Kidney (tissue), 13 donors: ENCODE measurements at regions not wholly inside any gene's neighbourhood (a gene's known extent, or its start where the extent isn't known, plus 50 kb on each side); places are given as distances from the start of the nearest gene placed in this dataset.

Source experiments
- DNase-seq, 5 donors: peaks; one replicate each; pipeline ENCODE4 v3.0.0-alpha.2; 2013 to 2020
- FAIRE-seq: peaks from 2 replicates; lab custom pipeline; 2012; peaks lifted over from hg19 to GRCh38; lab: Jason Lieb, UNC
- H3K27ac ChIP-seq, 2 donors: one replicate each; pipeline ENCODE4 v1.7.0; 2013; ENCODE audit warnings: low read depth in 2 of 2, low read length in 2 of 2, inconsistent platforms in 1 of 2
- H3K27me3 ChIP-seq: one replicate; pipeline ENCODE4 v1.7.1; 2013; ENCODE audit warnings: low read length, inconsistent platforms; ENCODE audit not compliant: control insufficient read depth, insufficient read depth
- H3K36me3 ChIP-seq, 3 donors: one replicate each; pipeline versions ENCODE4 v1.7.0 to v1.7.1; 2013; ENCODE audit warnings: low read length in 3 of 3, control low read depth in 1 of 3, inconsistent platforms in 1 of 3; ENCODE audit not compliant: insufficient read depth in 3 of 3, control insufficient read depth in 2 of 3
- H3K4me1 ChIP-seq, 3 donors: one replicate each; pipeline versions ENCODE4 v1.7.0 to v1.7.1; 2013; ENCODE audit warnings: low read length in 3 of 3, inconsistent platforms in 1 of 3, low read depth in 1 of 3; ENCODE audit not compliant: control insufficient read depth in 2 of 3, insufficient read depth in 2 of 3
- H3K4me3 ChIP-seq, 3 donors: one replicate each; pipeline versions ENCODE4 v1.7.0 to v1.8.1; 2013; ENCODE audit warnings: low read length in 3 of 3, control low read depth in 1 of 3, inconsistent platforms in 1 of 3
- H3K9ac ChIP-seq, 3 donors: one replicate each; pipeline versions ENCODE4 v1.7.0 to v1.7.1; 2013; ENCODE audit warnings: low read length in 3 of 3, control low read depth in 1 of 3, inconsistent platforms in 1 of 3
- H3K9me3 ChIP-seq, 3 donors: one replicate each; pipeline versions ENCODE4 v1.7.0 to v1.7.1; 2013; ENCODE audit warnings: low read length in 3 of 3, control low read depth in 1 of 3, inconsistent platforms in 1 of 3; ENCODE audit not compliant: control insufficient read depth in 2 of 3, insufficient read depth in 1 of 3
- intact Hi-C: fragments of 100-400 bp; cut with DNase I; formaldehyde crosslinking; loops from one replicate; pipeline ENCODE4 v1.11.1; 2022
- TF ChIP-seq, protein P1 (sequence below): IDR thresholded peaks from 3 replicates; pipeline ENCODE4 v1.5.1; 2012; ENCODE audit warnings: mild to moderate bottlenecking, moderate library complexity, borderline replicate concordance; ENCODE audit not compliant: insufficient read depth; ENCODE audit errors: extremely low read depth
- donor health status: control.
- donor health status: control.
- donor health status: control.
- donor health status: control.
- donor health status: control.
- donor health status: DM: yes; HTN: yes; CAD: no.
- donor health status: Normal renal cell carcinoma (clear cell type).

DNA sequence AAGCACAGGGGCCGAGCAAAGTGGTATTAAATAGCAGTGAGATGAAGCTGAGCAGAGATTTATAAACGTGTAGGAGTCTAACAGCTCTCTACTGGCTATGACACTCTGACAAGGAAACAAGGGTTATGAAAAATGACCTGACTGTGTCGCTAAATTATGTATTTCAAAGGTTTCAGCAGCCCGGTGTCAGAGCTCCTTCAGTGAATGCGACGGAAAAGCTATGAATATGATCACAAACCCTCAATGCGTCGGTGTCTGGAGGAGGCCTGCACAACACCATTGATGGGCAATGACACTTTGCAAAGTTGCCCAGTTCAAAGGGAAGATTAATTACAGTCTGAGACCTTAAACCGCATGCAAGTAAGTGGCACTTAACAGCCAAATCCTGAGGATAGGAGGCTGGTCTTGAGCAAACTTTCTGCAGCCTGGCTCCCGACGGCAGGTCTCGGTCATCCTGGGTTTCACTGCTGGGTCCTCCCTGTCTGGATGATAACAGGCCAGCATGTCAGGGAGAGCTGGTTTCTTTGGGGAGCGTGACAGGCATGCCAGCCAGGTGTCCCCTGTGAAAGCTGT lies 615.1 kb upstream of the SALL3 start:
- TF ChIP-seq, protein P1, sequence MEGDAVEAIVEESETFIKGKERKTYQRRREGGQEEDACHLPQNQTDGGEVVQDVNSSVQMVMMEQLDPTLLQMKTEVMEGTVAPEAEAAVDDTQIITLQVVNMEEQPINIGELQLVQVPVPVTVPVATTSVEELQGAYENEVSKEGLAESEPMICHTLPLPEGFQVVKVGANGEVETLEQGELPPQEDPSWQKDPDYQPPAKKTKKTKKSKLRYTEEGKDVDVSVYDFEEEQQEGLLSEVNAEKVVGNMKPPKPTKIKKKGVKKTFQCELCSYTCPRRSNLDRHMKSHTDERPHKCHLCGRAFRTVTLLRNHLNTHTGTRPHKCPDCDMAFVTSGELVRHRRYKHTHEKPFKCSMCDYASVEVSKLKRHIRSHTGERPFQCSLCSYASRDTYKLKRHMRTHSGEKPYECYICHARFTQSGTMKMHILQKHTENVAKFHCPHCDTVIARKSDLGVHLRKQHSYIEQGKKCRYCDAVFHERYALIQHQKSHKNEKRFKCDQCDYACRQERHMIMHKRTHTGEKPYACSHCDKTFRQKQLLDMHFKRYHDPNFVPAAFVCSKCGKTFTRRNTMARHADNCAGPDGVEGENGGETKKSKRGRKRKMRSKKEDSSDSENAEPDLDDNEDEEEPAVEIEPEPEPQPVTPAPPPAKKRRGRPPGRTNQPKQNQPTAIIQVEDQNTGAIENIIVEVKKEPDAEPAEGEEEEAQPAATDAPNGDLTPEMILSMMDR: no peak
- FAIRE-seq (no peak), DNase-seq (peak in 3 of 5 donors; percentile 40 to 65 (median 50))
- Histone ChIP-seq H3K4me3 (no peak overlapping the region), H3K27ac (no peak overlapping the region), H3K36me3 (no peaks in the 10 kb centered on the region), H3K27me3 (no peaks in the 10 kb centered on the region), H3K4me1 (no peaks in the 10 kb centered on the region), H3K9me3 (no peaks in the 10 kb centered on the region), H3K9ac (no peak overlapping the region)
- intact Hi-C loops: no loop called here

DNA sequence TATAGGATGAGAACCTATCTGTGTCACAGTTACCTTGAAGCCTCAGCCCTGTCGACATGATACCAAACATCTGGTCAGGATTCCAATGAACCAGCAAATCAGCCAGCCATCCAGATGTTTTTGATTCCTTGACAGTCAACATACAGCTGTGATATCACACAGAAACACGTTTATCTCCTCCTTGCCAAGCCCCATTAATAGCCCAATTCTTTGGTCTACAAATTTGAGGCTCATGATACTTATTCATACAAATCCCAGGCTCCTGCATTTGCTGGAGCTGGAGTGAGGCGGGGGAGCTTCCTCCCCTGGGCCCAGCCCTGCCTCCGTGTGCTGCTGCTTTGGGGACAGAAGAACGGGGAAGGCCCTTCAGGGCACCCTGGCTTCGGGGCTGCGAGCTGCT lies 611.6 kb upstream of the SALL3 start:
- intact Hi-C loops: no loop called here
- Histone ChIP-seq H3K9me3 (no peaks in the 10 kb centered on the region), H3K9ac (no peak overlapping the region), H3K36me3 (no peaks in the 10 kb centered on the region), H3K4me3 (no peak overlapping the region), H3K4me1 (no peaks in the 10 kb centered on the region), H3K27me3 (no peaks in the 10 kb centered on the region), H3K27ac (no peak overlapping the region)
- TF ChIP-seq, protein P1: no peak
- DNase-seq (peak in 2 of 5 donors; percentile 17 to 38), FAIRE-seq (no peak)

DNA sequence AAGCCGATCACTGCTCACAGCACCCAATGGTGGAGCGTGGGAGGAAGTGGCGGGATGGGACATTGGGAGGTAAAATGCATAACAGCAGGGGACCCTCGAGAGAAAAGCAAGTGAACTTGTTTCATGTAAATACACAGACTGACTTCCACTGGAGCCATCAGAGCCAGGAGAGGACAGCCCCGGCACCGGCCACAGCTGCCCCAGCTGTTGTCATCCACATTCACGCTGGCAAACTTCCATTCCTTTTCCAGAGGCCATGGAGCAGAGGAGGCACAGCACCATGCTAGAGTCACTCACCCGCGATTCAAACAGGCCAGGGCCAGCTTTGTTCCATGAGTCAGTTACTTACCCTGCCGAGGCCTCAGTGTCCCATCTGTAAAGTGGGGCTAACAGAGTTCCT lies 610.9 kb upstream of the SALL3 start:
- TF ChIP-seq, protein P1: no peak
- DNase-seq (no peak), FAIRE-seq (no peak)
- Histone ChIP-seq H3K27me3 (no peaks in the 10 kb centered on the region), H3K36me3 (no peaks in the 10 kb centered on the region), H3K9me3 (no peaks in the 10 kb centered on the region), H3K4me3 (no peak overlapping the region), H3K4me1 (no peaks in the 10 kb centered on the region), H3K9ac (no peak overlapping the region), H3K27ac (no peak overlapping the region)
- intact Hi-C loops: no loop called here

DNA sequence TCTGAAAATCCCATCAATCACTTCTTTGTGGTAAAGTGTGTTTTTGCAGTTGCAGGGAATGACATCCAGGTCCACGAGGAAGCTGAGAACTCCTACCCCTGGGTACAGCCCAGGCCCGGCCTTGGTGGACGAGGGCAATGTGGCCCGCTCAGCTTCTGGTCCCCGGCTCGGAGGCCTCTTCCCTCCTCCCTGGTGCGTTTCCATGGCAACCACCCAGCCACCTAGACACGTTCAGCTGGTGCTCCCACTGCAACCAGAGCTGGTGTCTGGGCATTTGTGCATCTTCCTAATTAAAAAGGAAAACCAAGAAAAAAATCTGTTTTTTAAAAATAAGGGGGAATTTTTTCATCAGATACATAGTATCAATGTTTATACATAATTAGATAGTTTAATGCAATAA lies 603.6 kb upstream of the SALL3 start:
- no peak for FAIRE-seq
- peak in 4 of 5 donors; percentile 48 to 57 (median 52) for DNase-seq
- intact Hi-C loops: no loop called here

More for the DNA sequence above, 603.6 kb upstream of the SALL3 start:
- TF ChIP-seq, protein P1: no peak
- Histone ChIP-seq H3K4me1 (no peaks in the 10 kb centered on the region), H3K9me3 (no peaks in the 10 kb centered on the region), H3K27ac (no peak overlapping the region), H3K36me3 (no peaks in the 10 kb centered on the region), H3K4me3 (no peak overlapping the region), H3K9ac (no peak overlapping the region), H3K27me3 (no peaks in the 10 kb centered on the region)
